AG09319 (cell line): ENCODE measurements at regions not wholly inside any gene's neighbourhood (a gene's known extent, or its start where the extent isn't known, plus 50 kb on each side); places are given as distances from the start of the nearest gene placed in this dataset.

ENCODE experiments used
- DNase-seq: peaks from one replicate; pipeline ENCODE4 v3.0.0-alpha.2; 2010; ENCODE audit warnings: low read depth; ENCODE audit errors: extremely low read depth
- TF ChIP-seq, protein P1 (sequence below): IDR thresholded peaks from 2 replicates; pipeline ENCODE4 v1.5.1; 2011; ENCODE audit warnings: low read depth, mild to moderate bottlenecking, inconsistent platforms, low read length, moderate library complexity

DNA sequence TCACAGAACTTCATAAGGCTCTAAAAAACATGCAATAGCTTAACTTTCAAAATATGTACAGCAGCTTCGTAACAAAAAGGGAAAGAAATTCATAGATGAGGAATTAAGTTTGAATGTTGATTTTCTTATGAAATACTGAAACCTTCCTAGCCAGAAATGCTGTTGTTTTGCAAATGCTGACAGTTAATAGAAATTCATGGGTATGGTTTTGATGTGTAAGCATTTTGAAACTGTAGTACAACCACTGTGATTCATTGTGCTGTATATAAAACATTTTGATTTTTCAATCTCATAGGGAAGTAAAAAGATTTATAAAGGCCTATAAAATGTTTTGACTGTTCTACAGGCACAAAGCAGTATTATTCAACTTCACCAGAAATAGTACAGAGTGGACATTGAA lies 228.4 kb upstream of the EYS start:
- TF ChIP-seq, protein P1, sequence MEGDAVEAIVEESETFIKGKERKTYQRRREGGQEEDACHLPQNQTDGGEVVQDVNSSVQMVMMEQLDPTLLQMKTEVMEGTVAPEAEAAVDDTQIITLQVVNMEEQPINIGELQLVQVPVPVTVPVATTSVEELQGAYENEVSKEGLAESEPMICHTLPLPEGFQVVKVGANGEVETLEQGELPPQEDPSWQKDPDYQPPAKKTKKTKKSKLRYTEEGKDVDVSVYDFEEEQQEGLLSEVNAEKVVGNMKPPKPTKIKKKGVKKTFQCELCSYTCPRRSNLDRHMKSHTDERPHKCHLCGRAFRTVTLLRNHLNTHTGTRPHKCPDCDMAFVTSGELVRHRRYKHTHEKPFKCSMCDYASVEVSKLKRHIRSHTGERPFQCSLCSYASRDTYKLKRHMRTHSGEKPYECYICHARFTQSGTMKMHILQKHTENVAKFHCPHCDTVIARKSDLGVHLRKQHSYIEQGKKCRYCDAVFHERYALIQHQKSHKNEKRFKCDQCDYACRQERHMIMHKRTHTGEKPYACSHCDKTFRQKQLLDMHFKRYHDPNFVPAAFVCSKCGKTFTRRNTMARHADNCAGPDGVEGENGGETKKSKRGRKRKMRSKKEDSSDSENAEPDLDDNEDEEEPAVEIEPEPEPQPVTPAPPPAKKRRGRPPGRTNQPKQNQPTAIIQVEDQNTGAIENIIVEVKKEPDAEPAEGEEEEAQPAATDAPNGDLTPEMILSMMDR = no peak

DNA sequence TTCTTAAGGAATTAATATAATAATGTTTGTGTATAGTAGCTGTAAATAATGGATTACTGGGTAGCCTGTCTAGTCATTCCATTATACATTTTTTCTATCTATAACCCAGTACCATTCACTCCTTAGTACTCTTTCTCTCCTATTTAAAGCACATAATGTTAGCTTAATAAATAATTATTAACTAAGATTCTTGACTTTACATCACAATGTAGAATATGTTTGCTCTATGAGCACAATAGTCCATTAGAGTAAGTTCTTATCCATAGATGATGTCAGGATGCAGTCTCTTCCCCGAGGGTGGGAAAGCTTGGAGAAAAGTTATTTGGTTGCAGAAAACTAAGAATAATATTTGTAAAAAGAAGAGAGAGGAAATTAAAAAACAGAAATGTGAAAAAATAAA lies 226.4 kb upstream of the EYS start:
- no peak for DNase-seq
- TF ChIP-seq, protein P1 = no peak

More for the DNA sequence above, 228.4 kb upstream of the EYS start:
- no peak for DNase-seq

- TF ChIP-seq, protein P1 = no peak
- no peak for DNase-seq
Observed at GRCh38 chr6:65927141-65927540, 220.1 kb upstream of the EYS start.

DNA sequence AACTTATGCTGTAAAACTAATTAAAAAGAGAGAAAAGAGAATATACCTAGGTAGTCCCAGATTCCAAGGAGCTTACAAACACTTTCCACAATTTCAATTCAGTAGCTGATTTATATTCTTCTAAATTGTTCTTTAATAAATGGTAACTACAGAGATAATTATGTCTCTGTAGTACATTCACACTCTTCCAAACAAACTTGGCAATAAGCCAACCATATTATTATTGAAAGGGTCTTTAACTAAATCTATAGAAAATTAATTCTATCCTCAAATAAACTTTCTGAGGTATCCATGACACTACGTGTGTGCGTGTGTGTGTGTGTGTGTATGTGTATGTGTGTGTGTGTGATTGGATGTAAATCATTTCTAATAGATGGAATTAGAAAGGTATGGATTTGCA lies 217.4 kb upstream of the EYS start:
- TF ChIP-seq, protein P1 = no peak
- no peak for DNase-seq

DNA sequence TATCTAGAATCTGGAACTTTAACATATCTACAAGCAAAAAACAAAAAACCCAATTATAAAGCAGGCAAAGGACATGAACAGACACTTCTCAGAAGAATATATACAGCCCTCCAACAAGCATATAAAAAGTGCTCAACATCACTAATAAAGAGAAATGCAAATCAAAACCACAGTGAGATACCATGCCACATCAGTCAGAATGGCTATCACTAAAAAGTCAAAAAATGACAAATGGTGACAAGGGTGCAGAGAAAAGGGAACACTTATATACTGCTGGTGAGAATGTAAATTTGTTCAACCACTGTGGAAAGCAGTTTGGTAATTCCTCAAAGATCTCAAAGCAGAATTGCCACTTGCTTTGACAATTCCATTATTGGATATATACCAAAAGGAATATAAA lies 215.0 kb upstream of the EYS start:
- no peak for DNase-seq
- TF ChIP-seq, protein P1 = no peak

DNA sequence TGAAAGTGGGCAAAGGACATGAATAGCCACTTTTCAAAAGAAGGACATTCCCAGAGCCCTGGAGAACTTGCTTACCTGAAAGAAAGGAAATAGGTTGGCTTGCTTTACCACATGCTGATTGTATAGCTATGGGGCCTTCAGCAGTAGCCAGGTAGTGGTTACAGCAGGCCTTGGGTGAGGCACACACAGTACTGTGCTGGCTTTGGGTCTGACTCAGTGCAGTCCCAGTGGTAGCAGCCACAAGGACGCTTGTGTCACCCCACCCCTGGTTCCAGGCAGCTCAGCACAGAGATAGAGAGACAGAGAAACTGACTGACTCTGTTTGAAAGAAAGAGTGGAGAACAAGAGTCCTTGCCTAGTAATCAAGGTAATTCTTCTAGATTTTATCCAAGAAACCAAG lies 201.0 kb upstream of the EYS start:
- no peak for DNase-seq
- TF ChIP-seq, protein P1 = no peak

DNA sequence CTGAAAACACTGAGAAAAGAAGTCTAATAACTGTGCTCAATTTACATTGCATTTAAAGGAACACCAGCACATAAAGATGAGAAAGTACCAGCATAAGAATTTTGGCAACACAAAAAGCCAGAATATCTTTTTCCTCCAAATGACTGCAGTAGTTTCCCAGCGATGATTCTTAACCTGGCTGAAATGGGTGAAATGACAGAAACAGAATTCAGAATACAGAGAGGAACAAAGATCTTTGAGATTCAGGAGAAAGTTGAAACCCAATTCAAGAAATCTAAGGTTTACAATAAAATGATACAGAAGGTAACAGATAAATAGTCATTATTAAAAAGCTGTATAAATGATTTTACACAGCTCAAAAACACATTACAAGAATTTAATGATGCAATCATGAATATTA lies 197.0 kb upstream of the EYS start:
- DNase-seq = no peak

More for the DNA sequence above, 197.0 kb upstream of the EYS start:
- TF ChIP-seq, protein P1 = no peak
